ENCODE measurements at regions not wholly inside any gene's neighbourhood (a gene's known extent, or its start where the extent isn't known, plus 50 kb on each side); places are given as distances from the start of the nearest gene placed in this dataset.

DNA sequence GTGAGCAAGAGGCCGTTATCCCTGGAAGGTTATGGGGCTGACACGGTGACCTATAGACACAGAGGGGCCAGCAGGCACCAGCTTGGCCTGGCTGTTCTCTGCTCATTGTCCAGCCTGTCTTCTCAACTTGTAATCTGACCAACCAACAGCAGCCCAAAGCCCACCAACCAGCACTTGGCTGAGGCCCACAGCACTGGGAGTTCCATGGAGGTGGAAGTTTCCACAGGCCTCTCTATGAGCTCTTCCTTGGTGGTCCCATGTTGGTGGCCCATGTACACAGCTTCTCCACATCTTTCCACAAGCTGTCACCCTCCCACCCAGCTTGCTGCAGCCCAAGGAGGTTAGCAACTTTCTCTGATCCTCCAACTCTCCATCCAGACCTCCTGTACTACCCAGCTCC, 56.2 kb upstream of the KLHL31 start:
- peaks cover 7% of the 10 kb centered on the region for H3K27me3 ChIP-seq (ENCODE audit: low read depth, low read length)
- no peak for TF ChIP-seq EZH2phosphoT487 (IDR thresholded peaks at IDR 0.05; ENCODE audit: low read depth)
- TF ChIP-seq, protein P1, sequence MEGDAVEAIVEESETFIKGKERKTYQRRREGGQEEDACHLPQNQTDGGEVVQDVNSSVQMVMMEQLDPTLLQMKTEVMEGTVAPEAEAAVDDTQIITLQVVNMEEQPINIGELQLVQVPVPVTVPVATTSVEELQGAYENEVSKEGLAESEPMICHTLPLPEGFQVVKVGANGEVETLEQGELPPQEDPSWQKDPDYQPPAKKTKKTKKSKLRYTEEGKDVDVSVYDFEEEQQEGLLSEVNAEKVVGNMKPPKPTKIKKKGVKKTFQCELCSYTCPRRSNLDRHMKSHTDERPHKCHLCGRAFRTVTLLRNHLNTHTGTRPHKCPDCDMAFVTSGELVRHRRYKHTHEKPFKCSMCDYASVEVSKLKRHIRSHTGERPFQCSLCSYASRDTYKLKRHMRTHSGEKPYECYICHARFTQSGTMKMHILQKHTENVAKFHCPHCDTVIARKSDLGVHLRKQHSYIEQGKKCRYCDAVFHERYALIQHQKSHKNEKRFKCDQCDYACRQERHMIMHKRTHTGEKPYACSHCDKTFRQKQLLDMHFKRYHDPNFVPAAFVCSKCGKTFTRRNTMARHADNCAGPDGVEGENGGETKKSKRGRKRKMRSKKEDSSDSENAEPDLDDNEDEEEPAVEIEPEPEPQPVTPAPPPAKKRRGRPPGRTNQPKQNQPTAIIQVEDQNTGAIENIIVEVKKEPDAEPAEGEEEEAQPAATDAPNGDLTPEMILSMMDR (IDR thresholded peaks at IDR 0.05; ENCODE audit: low read depth, low read length), result no peak
- no peak overlapping the region for H3K27ac ChIP-seq (ENCODE audit: low read length)
- H2AFZ ChIP-seq (ENCODE audit: low read depth, low read length), result no peak overlapping the region
- H3K4me1 ChIP-seq (ENCODE audit: low read length), result peaks cover 31% of the 10 kb centered on the region
- no peak overlapping the region for H3K4me3 ChIP-seq (ENCODE audit: low read length)
- no peak overlapping the region for H3K9ac ChIP-seq (ENCODE audit: low read length)
- H3K79me2 ChIP-seq (ENCODE audit: low read length), result no peaks in the 10 kb centered on the region
- no peaks in the 10 kb centered on the region for H4K20me1 ChIP-seq (ENCODE audit: insufficient read depth, low read length)
- no peaks in the 10 kb centered on the region for H3K36me3 ChIP-seq (replicated peaks; ENCODE audit: low read depth, low read length)
- H3K9me3 ChIP-seq (ENCODE audit: insufficient read depth, low read length), result no peaks in the 10 kb centered on the region
- H3K4me2 ChIP-seq (ENCODE audit: low read length), result no peak overlapping the region

DNA sequence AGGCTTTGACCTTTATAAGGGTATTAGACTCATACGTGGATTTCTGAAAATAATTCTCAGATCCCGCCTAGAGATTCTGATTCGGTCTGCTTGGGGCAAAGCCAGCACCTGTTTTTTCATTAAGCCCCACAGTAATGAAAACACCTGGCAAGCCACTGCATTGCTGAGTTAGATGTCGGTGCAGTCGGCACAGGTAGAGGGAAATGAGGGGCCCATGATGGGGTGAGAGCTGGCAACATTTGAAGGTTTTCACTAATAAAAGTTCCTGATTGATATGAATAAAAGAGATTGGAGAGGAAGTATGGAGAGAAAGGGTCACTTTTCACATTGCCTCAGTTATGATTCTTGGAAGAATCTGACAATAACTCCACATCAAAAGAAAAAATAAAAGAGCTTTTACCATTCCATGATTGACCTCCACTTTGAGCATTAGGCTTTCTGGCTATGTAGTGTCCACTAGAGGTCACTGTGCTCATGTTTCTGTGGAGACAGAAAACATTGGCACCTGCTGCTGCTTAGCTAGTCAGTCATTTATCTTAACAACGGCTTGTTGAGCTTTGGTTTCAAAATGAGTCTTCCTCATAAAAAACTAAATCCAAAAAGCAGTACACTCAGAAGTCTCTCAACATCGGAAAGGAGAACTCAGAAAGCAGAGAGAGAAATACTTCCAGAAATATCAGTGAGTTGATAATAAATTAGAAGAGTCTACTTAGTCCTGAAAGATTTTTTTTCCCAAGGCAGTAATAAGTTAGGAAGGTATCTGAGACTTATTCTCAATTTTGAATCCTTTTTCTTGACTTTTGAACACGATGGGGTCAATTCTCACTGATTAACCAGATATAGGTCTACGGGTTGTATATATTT, 53.3 kb upstream of the KLHL31 start:
- Histone ChIP-seq H3K4me2 (ENCODE audit: low read length) (peak overlapping the region; percentile 75), H3K9me3 (ENCODE audit: insufficient read depth, low read length) (no peaks in the 10 kb centered on the region)
- no peak for TF ChIP-seq EZH2phosphoT487 (IDR thresholded peaks at IDR 0.05; ENCODE audit: low read depth)
- TF ChIP-seq, protein P1 (IDR thresholded peaks at IDR 0.05; ENCODE audit: low read depth, low read length), result peak; percentile 97

DNA sequence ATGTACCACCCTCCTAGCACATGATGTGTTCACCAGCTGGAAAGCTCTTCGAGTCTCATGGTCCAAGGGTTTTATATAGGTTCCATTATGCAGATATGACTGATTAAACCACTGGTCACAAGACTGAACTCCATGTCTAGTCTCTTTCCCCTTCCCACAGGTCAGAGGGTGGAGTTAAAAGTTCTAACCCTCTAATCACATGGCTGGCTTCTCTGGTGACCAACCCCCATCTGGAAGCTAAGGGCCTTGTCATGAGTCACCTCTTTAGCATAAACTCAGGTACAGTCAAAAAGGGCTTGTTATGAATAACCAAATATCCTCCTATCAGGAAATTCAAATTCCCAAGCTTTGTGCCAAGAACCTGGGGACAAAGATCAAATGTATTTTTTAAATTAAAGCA, 52.0 kb upstream of the KLHL31 start:
- H4K20me1 ChIP-seq (ENCODE audit: insufficient read depth, low read length), result no peaks in the 10 kb centered on the region
- peaks cover 19% of the 10 kb centered on the region for H3K27me3 ChIP-seq (ENCODE audit: low read depth, low read length)
- peaks cover 23% of the 10 kb centered on the region for H3K4me1 ChIP-seq (ENCODE audit: low read length)
- H3K36me3 ChIP-seq (replicated peaks; ENCODE audit: low read depth, low read length), result no peaks in the 10 kb centered on the region
- H3K79me2 ChIP-seq (ENCODE audit: low read length), result no peaks in the 10 kb centered on the region
- TF ChIP-seq, protein P1 (IDR thresholded peaks at IDR 0.05; ENCODE audit: low read depth, low read length), result no peak
- TF ChIP-seq EZH2phosphoT487 (IDR thresholded peaks at IDR 0.05; ENCODE audit: low read depth), result no peak
- no peak overlapping the region for H3K4me3 ChIP-seq (ENCODE audit: low read length)
- H3K4me2 ChIP-seq (ENCODE audit: low read length), result no peak overlapping the region
- H3K27ac ChIP-seq (ENCODE audit: low read length), result no peak overlapping the region
- no peaks in the 10 kb centered on the region for H3K9me3 ChIP-seq (ENCODE audit: insufficient read depth, low read length)
- H3K9ac ChIP-seq (ENCODE audit: low read length), result no peak overlapping the region
- H2AFZ ChIP-seq (ENCODE audit: low read depth, low read length), result no peak overlapping the region

More for the DNA sequence above, 53.3 kb upstream of the KLHL31 start:
- peak overlapping the region; percentile 44; the same call in 1 of the 2 replicates for H2AFZ ChIP-seq (ENCODE audit: low read depth, low read length)
- H3K79me2 ChIP-seq (ENCODE audit: low read length), result no peaks in the 10 kb centered on the region
- H3K4me1 ChIP-seq (ENCODE audit: low read length), result peaks cover 23% of the 10 kb centered on the region
- H3K4me3 ChIP-seq (ENCODE audit: low read length), result peak overlapping the region; percentile 53
- peak overlapping the region; percentile 35; the same call in 1 of the 2 replicates for H3K9ac ChIP-seq (ENCODE audit: low read length)
- no peaks in the 10 kb centered on the region for H3K36me3 ChIP-seq (replicated peaks; ENCODE audit: low read depth, low read length)
- no peaks in the 10 kb centered on the region for H4K20me1 ChIP-seq (ENCODE audit: insufficient read depth, low read length)
- H3K27me3 ChIP-seq (ENCODE audit: low read depth, low read length), result peaks cover 12% of the 10 kb centered on the region
- peak overlapping the region; percentile 74 for H3K27ac ChIP-seq (ENCODE audit: low read length)

DNA sequence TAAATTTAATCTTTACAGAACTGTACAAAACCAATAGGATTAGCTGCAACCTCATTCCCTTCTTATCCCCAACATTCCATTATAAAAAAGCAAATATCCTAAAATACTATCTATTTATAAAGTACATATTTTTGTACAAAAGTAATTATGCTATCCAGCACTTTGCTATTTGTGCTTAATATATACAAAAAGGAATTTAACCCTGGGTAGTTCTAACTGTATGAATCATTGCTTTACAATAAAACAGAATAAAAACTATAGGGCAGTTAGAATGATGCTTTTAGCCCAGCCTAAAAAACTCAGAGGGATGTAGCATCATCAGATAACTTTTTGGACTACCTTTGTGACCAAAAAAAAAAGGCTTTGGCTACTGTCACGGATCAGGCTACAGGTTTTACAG, 49.9 kb upstream of the KLHL31 start:
- Histone ChIP-seq H3K9me3 (ENCODE audit: insufficient read depth, low read length) (no peaks in the 10 kb centered on the region), H3K4me2 (ENCODE audit: low read length) (no peak overlapping the region), H3K4me1 (ENCODE audit: low read length) (peaks cover 23% of the 10 kb centered on the region), H3K9ac (ENCODE audit: low read length) (no peak overlapping the region), H3K27ac (ENCODE audit: low read length) (no peak overlapping the region), H3K27me3 (ENCODE audit: low read depth, low read length) (peaks cover 32% of the 10 kb centered on the region), H3K36me3 (replicated peaks; ENCODE audit: low read depth, low read length) (no peaks in the 10 kb centered on the region), H3K79me2 (ENCODE audit: low read length) (no peaks in the 10 kb centered on the region), H3K4me3 (ENCODE audit: low read length) (no peak overlapping the region), H4K20me1 (ENCODE audit: insufficient read depth, low read length) (no peaks in the 10 kb centered on the region), H2AFZ (ENCODE audit: low read depth, low read length) (no peak overlapping the region)
- no peak for TF ChIP-seq EZH2phosphoT487 (IDR thresholded peaks at IDR 0.05; ENCODE audit: low read depth)
- TF ChIP-seq, protein P1 (IDR thresholded peaks at IDR 0.05; ENCODE audit: low read depth, low read length), result no peak

Measured in OCI-LY3 (cell line).